T-cell (primary cell): ENCODE measurements at regions not wholly inside any gene's neighbourhood (a gene's known extent, or its start where the extent isn't known, plus 50 kb on each side); places are given as distances from the start of the nearest gene placed in this dataset.

Experiments used
- ATAC-seq, 4 experiments: fragments of 200-7000 bp in 3 of 4; fragments of 150-1000 bp in 1 of 4; cut with Tn5 transposase; replicated peaks in 1 of 4; 1 replicate in 3 of 4; 2 replicates in 1 of 4; pipeline ENCODE4 v1.10.0; 2021; ENCODE audit warnings: moderate library complexity in 3 of 4, mild to moderate bottlenecking in 2 of 4, moderate number of reproducible peaks in 1 of 4
- CTCF ChIA-PET, 2 donors: fragments of 300-600 bp; sonication (Branson Sonifier 250); formaldehyde crosslinking; loops; one replicate each; lab custom pipeline; 2022; ENCODE audit warnings: antibody characterized with exemption in 2 of 2; lab: Charles Lee
- POLR2A ChIA-PET, 2 donors: fragments of 300-600 bp; sonication (Branson Sonifier 250); formaldehyde crosslinking; loops; one replicate each; lab custom pipeline; 2022; ENCODE audit warnings: antibody characterized with exemption in 2 of 2; lab: Charles Lee
- DNase-seq, 35 experiments: peaks; one replicate each; pipeline versions ENCODE4 v3.0.0 to v3.0.0-alpha.2; 2013 to 2023
- H3K27ac ChIP-seq: one replicate; pipeline ENCODE4 v1.5.1; 2013; ENCODE audit warnings: low read length
- H3K27me3 ChIP-seq, 2 experiments: replicated peaks in 1 of 2; 1 replicate in 1 of 2; 2 replicates in 1 of 2; pipeline versions ENCODE4 v1.6.1 to v1.7.0; 2013; ENCODE audit warnings: low read length in 1 of 2, mixed read lengths in 1 of 2; ENCODE audit not compliant: control insufficient read depth in 2 of 2, insufficient read depth in 2 of 2; ENCODE audit errors: extremely low read depth in 1 of 2
- H3K36me3 ChIP-seq, 2 donors: 1 replicate in 1 of 2; 2 replicates in 1 of 2; pipeline versions ENCODE4 v1.6.1 to v1.7.0; 2013; ENCODE audit warnings: low read length in 1 of 2; ENCODE audit not compliant: control insufficient read depth in 2 of 2, insufficient read depth in 1 of 2; ENCODE audit errors: extremely low read depth in 1 of 2
- H3K4me1 ChIP-seq, 2 experiments: 1 replicate in 1 of 2; 2 replicates in 1 of 2; pipeline versions ENCODE4 v1.6.1 to v1.7.0; 2013; ENCODE audit warnings: low read length in 2 of 2, mixed read lengths in 1 of 2; ENCODE audit not compliant: insufficient read depth in 2 of 2, control insufficient read depth in 1 of 2; ENCODE audit errors: extremely low read depth in 1 of 2
- H3K4me3 ChIP-seq, 2 donors: 1 replicate in 1 of 2; 2 replicates in 1 of 2; pipeline versions ENCODE4 v1.5.1 to v1.7.0; 2013; ENCODE audit warnings: mild to moderate bottlenecking in 2 of 2, low read length in 1 of 2, moderate library complexity in 1 of 2; ENCODE audit not compliant: control insufficient read depth in 1 of 2; ENCODE audit errors: extremely low read depth in 1 of 2
- H3K9me3 ChIP-seq: 2 replicates; pipeline ENCODE4 v1.7.0; 2013
- H3K27ac Mint-ChIP-seq, 2 donors: one replicate each; pipeline ENCODE4 v1.8.0; 2020 to 2021; ENCODE audit warnings: mild to moderate bottlenecking in 2 of 2, mixed read lengths in 2 of 2
- H3K27me3 Mint-ChIP-seq, 2 donors: one replicate each; pipeline ENCODE4 v1.8.0; 2021 to 2022; ENCODE audit warnings: mixed read lengths in 2 of 2
- H3K36me3 Mint-ChIP-seq: one replicate; pipeline ENCODE4 v1.8.0; 2021; ENCODE audit warnings: mixed read lengths
- H3K4me1 Mint-ChIP-seq, 3 donors: one replicate each; pipeline ENCODE4 v1.8.0; 2020 to 2022; ENCODE audit warnings: mixed read lengths in 3 of 3, mild to moderate bottlenecking in 1 of 3
- H3K4me3 Mint-ChIP-seq, 3 donors: one replicate each; pipeline ENCODE4 v1.8.0; 2020 to 2022; ENCODE audit warnings: mild to moderate bottlenecking in 3 of 3, mixed read lengths in 3 of 3, moderate library complexity in 3 of 3
- H3K9me3 Mint-ChIP-seq, 3 donors: one replicate each; pipeline ENCODE4 v1.8.0; 2020 to 2022; ENCODE audit warnings: mixed read lengths in 3 of 3
- WGBS: methylation state at CpG from one replicate; pipeline ENCODE4 v1.1.5; 2013; ENCODE audit warnings: missing lambda C conversion rate; ENCODE audit not compliant: insufficient coverage; 5-methylcytosine and 5-hydroxymethylcytosine counted together

DNA sequence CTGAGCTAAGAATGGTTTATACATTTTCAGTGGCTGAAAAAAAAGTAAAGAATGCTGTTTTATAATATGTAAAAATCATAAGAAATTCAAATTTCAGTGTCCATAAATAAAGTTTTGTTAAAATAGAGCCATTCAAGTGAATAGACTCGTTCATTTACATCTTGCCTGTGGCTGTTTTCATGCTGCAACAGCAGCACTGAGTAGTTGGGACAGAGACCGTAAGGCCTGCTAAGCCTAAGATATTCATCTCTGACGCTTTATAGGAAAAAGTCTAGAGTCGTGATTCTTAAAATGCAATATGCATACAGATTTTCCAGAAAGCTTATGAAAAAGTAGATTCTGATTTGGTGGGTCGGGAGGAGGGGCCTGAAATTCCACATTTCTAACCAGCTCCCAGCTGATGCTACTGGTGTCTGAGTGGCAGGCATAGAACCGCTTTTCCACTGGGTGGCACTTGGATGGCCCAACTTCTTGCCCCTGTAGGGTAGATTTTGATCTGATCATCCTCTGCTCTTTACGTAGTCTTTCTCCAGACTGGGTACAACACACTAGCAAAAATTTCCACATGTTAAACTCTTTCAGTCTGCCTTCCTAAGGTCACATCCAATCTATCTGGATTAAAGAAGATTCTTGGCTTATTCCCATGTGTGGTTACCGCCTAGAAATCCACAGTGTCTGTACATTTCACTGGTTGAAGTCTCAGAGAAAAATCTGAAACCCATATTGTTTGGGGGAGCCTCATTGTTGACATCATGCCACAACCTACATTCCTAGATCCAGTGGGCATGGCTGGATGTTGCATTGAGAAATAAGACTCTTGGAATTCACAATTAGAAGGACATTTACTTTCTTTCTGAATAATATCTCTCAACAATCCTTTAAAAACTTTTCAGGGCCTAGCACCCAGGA is 151.2 kb downstream of the C12orf75 start:
- Histone ChIP-seq H3K4me3 (no peak overlapping the region), H3K36me3 (no peaks in the 10 kb centered on the region), H3K9me3 (no peaks in the 10 kb centered on the region), H3K27me3 (peaks cover 0 to 3% of the 10 kb centered on the region in 2 experiments), H3K27ac (no peak overlapping the region), H3K4me1 (no peaks in the 10 kb centered on the region)
- Mint-ChIP-seq H3K27ac (no peak overlapping the region), H3K27me3 (peaks cover 2 to 10% of the 10 kb centered on the region in 2 donors), H3K4me1 (no peaks in the 10 kb centered on the region), H3K9me3 (no peaks in the 10 kb centered on the region), H3K4me3 (no peak overlapping the region), H3K36me3 (no peaks in the 10 kb centered on the region)
- ChIA-PET POLR2A (interaction anchor here in 1 of 2 donors (0.6 kb wide), 1 partner anchor 15 kb away, joined by 8 read pairs; no protein-coding TSS in a partner anchor), CTCF (no interaction called here)
- no peak for ATAC-seq
- DNase-seq: no peak
- 50% methylated on average over 1 of the region's 8 CpGs for WGBS

DNA sequence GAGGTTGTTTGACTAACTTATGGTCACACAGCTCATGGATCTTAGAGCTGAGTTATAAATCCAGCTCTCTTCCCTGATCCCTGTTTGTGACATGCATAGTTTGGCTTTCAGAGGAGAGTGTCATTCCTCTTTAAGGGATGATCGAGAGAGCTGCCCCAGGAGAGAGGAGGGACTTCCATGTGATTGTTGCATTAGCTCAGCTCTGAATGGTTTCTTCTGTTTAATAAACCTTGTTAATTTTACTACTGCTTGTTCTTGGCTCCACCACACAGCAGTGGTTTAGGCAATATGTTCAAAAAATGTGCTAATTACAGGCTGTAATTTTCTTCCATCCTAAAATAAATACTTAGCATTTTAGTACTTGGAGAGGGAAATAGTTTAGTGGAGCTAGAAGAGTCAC is 152.5 kb downstream of the C12orf75 start:
- no peak overlapping the region for H3K27ac ChIP-seq
- ChIA-PET CTCF (no interaction called here), POLR2A (no interaction called here)
- no peaks in the 10 kb centered on the region for H3K9me3 Mint-ChIP-seq
- H3K36me3 Mint-ChIP-seq: no peaks in the 10 kb centered on the region
- no peak overlapping the region for H3K4me3 Mint-ChIP-seq
- DNase-seq (no peak), ATAC-seq (no peak)
- WGBS: no CpG with 5 or more reads among the region's 1 CpG
- H3K4me1 ChIP-seq: no peaks in the 10 kb centered on the region
- no peaks in the 10 kb centered on the region for H3K36me3 ChIP-seq
- no peaks in the 10 kb centered on the region for H3K4me1 Mint-ChIP-seq
- peaks cover 0 to 3% of the 10 kb centered on the region in 2 experiments for H3K27me3 ChIP-seq
- no peaks in the 10 kb centered on the region for H3K9me3 ChIP-seq
- H3K4me3 ChIP-seq: no peak overlapping the region
- H3K27me3 Mint-ChIP-seq: peaks cover 2 to 10% of the 10 kb centered on the region in 2 donors
- no peak overlapping the region for H3K27ac Mint-ChIP-seq

DNA sequence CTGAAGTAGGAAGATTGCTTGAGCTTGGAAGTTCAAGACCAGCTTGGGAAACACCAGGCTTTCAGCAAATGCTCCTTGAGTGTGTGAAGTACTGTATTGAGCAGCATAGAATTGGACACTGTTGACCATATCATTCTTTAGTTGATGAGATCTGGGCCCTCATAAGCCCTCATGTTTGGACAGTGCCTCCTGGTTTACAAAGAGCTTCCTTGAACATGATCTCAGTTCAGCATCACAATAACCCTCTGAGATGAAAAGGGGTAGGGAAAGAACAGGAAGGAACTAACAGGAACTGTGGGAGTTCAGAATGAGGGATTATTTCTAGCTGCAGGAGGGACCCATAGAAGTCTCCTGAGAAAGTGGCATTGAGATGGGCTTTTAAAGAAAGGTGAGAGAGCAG is 153.2 kb downstream of the C12orf75 start:
- POLR2A ChIA-PET: no interaction called here
- peaks cover 0 to 3% of the 10 kb centered on the region in 2 experiments for H3K27me3 ChIP-seq
- no peak overlapping the region for H3K27ac ChIP-seq
- H3K4me1 Mint-ChIP-seq: no peaks in the 10 kb centered on the region
- no peak for ATAC-seq
- peaks cover 0 to 10% of the 10 kb centered on the region in 2 donors for H3K27me3 Mint-ChIP-seq
- no peaks in the 10 kb centered on the region for H3K36me3 Mint-ChIP-seq
- no peaks in the 10 kb centered on the region for H3K36me3 ChIP-seq
- H3K9me3 Mint-ChIP-seq: no peaks in the 10 kb centered on the region
- H3K4me3 ChIP-seq: no peak overlapping the region
- DNase-seq: no peak
- CTCF ChIA-PET: no interaction called here
- H3K4me1 ChIP-seq: no peaks in the 10 kb centered on the region
- no peak overlapping the region for H3K27ac Mint-ChIP-seq
- no peak overlapping the region for H3K4me3 Mint-ChIP-seq
- H3K9me3 ChIP-seq: no peaks in the 10 kb centered on the region

DNA sequence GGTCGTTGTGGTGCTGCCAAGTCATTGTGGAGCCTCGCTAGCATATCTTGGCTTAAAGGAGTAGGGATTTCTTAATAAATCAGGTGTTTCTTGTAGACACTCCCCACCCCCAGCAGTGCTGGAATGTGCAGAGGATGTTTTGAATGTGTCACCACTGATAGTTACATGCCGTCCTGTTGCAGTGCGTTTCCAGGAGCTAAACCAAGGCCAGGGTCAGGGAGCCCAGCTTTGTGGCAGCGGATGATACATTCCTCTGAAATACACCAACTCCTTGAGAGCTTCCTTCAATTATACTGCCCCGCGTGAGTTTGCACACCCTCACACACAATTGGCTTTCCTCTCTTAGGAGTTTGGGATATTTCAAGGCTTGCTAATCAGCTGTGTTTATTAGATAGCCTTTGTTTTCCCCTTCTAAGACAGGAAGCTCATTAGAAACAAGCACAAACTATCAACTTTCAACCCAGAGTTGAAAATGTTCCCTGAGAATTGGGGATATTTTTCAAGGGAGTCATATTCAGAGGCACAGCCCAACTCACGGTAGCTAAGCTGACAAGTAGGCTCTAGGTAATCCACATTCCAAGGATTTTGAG is 154.9 kb downstream of the C12orf75 start:
- Mint-ChIP-seq H3K4me1 (no peaks in the 10 kb centered on the region), H3K27me3 (peaks cover 0 to 10% of the 10 kb centered on the region in 2 donors), H3K36me3 (no peaks in the 10 kb centered on the region), H3K4me3 (no peak overlapping the region), H3K27ac (no peak overlapping the region), H3K9me3 (no peaks in the 10 kb centered on the region)
- Histone ChIP-seq H3K27ac (no peak overlapping the region), H3K36me3 (no peaks in the 10 kb centered on the region), H3K9me3 (no peaks in the 10 kb centered on the region), H3K4me3 (no peak overlapping the region), H3K27me3 (peaks cover 0 to 3% of the 10 kb centered on the region in 2 experiments), H3K4me1 (no peaks in the 10 kb centered on the region)
- no peak for DNase-seq
- WGBS: no CpG with 5 or more reads among the region's 8 CpGs
- CTCF ChIA-PET: no interaction called here
- POLR2A ChIA-PET: no interaction called here
- ATAC-seq: no peak

DNA sequence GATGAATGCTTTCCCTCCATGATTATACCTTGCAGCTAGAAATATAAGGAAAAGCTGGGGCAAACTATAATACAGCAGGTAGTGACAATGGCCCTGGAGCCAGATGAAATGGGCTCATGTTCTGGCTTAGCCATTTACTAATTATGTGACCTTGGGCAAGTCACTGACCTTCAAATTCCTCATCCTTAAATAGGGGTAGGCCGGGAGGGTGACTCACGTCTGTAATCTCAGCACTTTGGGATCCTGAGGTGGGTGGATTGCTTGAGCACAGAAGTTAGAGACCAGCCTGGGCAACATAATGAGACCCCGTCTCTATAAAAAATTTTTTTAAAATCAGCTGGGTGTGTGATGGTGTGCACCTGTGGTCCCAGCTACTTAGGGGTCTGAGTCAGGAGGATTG is 155.4 kb downstream of the C12orf75 start:
- Mint-ChIP-seq H3K36me3 (no peaks in the 10 kb centered on the region), H3K4me3 (no peak overlapping the region), H3K4me1 (no peaks in the 10 kb centered on the region), H3K9me3 (no peaks in the 10 kb centered on the region), H3K27ac (no peak overlapping the region), H3K27me3 (peaks cover 0 to 10% of the 10 kb centered on the region in 2 donors)
- DNase-seq: no peak
- 80% methylated on average over 1 of the region's 3 CpGs for WGBS
- POLR2A ChIA-PET: no interaction called here
- H3K36me3 ChIP-seq: no peaks in the 10 kb centered on the region
- ATAC-seq: no peak
- H3K4me1 ChIP-seq: no peaks in the 10 kb centered on the region
- no peak overlapping the region for H3K4me3 ChIP-seq
- H3K27me3 ChIP-seq: peaks cover 0 to 3% of the 10 kb centered on the region in 2 experiments
- H3K27ac ChIP-seq: no peak overlapping the region
- no peaks in the 10 kb centered on the region for H3K9me3 ChIP-seq
- CTCF ChIA-PET: no interaction called here

DNA sequence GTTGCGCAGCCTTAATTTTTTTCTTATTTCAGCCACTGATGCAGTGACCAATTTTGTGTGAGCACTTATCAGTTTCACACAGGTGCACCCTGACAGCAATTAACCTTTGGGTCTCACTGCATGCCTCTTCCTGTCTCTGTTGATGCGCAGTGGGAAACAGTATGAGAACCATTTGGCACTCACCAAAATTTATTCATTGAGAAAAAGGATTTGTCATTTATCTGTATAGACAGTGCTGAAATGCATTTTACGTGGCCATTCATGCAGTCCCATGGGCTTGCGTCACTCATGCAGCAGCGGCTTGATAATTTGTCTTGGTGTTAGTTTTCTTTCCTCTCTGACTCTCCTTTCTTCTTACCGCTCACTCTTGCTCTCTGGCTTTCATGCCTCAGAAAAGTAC is 157.5 kb downstream of the C12orf75 start:
- no peak overlapping the region for H3K27ac ChIP-seq
- Mint-ChIP-seq H3K27ac (no peak overlapping the region), H3K4me3 (no peak overlapping the region), H3K9me3 (no peaks in the 10 kb centered on the region), H3K4me1 (no peaks in the 10 kb centered on the region), H3K27me3 (peaks cover 3 to 15% of the 10 kb centered on the region in 2 donors), H3K36me3 (no peaks in the 10 kb centered on the region)
- ChIA-PET CTCF (no interaction called here), POLR2A (no interaction called here)
- no peaks in the 10 kb centered on the region for H3K9me3 ChIP-seq
- H3K4me1 ChIP-seq: no peaks in the 10 kb centered on the region
- no peak for DNase-seq
- no peaks in the 10 kb centered on the region for H3K36me3 ChIP-seq
- 100% methylated on average over 1 of the region's 6 CpGs for WGBS
- no peaks in the 10 kb centered on the region for H3K27me3 ChIP-seq
- ATAC-seq: no peak
- H3K4me3 ChIP-seq: no peak overlapping the region
